ENCODE measurements at regions not wholly inside any gene's neighbourhood (a gene's known extent, or its start where the extent isn't known, plus 50 kb on each side); places are given as distances from the start of the nearest gene placed in this dataset.

DNA sequence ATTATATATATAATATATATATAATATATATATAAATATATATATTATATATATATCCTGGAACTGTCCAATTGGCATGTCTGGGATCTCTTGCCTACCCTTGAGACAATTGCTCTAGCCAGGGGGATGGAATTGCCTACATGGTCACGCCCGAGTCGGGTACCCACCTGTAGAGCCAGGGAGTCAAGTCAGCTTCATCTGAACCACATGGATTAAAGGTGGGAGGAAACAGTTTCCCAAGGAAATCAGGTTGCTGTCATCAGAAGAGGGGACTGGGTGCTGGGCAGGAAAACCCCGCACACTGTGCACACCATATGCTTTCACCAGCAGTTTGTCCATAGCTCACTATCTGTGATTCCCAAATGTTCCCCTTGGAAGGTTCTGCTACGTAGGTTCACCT lies 252.5 kb upstream of the NOX3 start:
- TF ChIP-seq, protein P1, sequence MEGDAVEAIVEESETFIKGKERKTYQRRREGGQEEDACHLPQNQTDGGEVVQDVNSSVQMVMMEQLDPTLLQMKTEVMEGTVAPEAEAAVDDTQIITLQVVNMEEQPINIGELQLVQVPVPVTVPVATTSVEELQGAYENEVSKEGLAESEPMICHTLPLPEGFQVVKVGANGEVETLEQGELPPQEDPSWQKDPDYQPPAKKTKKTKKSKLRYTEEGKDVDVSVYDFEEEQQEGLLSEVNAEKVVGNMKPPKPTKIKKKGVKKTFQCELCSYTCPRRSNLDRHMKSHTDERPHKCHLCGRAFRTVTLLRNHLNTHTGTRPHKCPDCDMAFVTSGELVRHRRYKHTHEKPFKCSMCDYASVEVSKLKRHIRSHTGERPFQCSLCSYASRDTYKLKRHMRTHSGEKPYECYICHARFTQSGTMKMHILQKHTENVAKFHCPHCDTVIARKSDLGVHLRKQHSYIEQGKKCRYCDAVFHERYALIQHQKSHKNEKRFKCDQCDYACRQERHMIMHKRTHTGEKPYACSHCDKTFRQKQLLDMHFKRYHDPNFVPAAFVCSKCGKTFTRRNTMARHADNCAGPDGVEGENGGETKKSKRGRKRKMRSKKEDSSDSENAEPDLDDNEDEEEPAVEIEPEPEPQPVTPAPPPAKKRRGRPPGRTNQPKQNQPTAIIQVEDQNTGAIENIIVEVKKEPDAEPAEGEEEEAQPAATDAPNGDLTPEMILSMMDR (conservative IDR thresholded peaks at IDR 0.05; ENCODE audit: low read length) = no peak
- no peak for TF ChIP-seq EZH2phosphoT487 (IDR thresholded peaks at IDR 0.05; ENCODE audit: borderline replicate concordance, low read depth, low read length)

Measured in OCI-LY7 (cell line).